Mesendoderm (in vitro differentiated cells): ENCODE measurements at regions not wholly inside any gene's neighbourhood (a gene's known extent, or its start where the extent isn't known, plus 50 kb on each side); places are given as distances from the start of the nearest gene placed in this dataset.
A peak's percentile ranks its signal among the peaks of the same experiment; 100 is the strongest.

Source experiments
- DNase-seq: peaks from one replicate; pipeline ENCODE4 v3.0.0; 2013
- H2AK5ac ChIP-seq: 2 replicates; pipeline ENCODE4 v1.6.1; 2013; ENCODE audit warnings: low read length, inconsistent platforms
- H2BK120ac ChIP-seq: 2 replicates; pipeline ENCODE4 v1.6.1; 2013; ENCODE audit warnings: low read depth, mild to moderate bottlenecking, low read length, moderate library complexity, mixed read lengths
- H2BK15ac ChIP-seq: replicated peaks from 2 replicates; pipeline ENCODE4 v1.6.1; 2013; ENCODE audit warnings: low read depth, mild to moderate bottlenecking, moderate library complexity
- H2BK5ac ChIP-seq: 2 replicates; pipeline ENCODE4 v1.6.1; 2013; ENCODE audit warnings: low read length, inconsistent platforms
- H3K18ac ChIP-seq: 2 replicates; pipeline ENCODE4 v1.6.1; 2013; ENCODE audit warnings: mild to moderate bottlenecking, low read length, mixed read lengths
- H3K23ac ChIP-seq: one replicate; pipeline ENCODE4 v1.6.1; 2013; ENCODE audit warnings: low read length
- H3K27ac ChIP-seq: 2 replicates; pipeline ENCODE4 v1.5.1; 2013; ENCODE audit warnings: low read depth, mild to moderate bottlenecking, inconsistent platforms, low read length, moderate library complexity
- H3K27me3 ChIP-seq: 2 replicates; pipeline ENCODE4 v1.6.1; 2013; ENCODE audit warnings: low read length, control low read depth, mild to moderate bottlenecking, inconsistent platforms; ENCODE audit not compliant: insufficient read depth, poor library complexity
- H3K36me3 ChIP-seq: 2 replicates; pipeline ENCODE4 v1.6.1; 2013; ENCODE audit warnings: low read length, inconsistent platforms; ENCODE audit not compliant: control insufficient read depth, insufficient read depth
- H3K4ac ChIP-seq: one replicate; pipeline ENCODE4 v1.6.1; 2013; ENCODE audit warnings: low read depth, mild to moderate bottlenecking, low read length, moderate library complexity
- H3K4me1 ChIP-seq: 2 replicates; pipeline ENCODE4 v1.6.1; 2013; ENCODE audit warnings: low read depth, low read length, inconsistent platforms; ENCODE audit not compliant: control insufficient read depth
- H3K4me2 ChIP-seq: 2 replicates; pipeline ENCODE4 v1.6.1; 2013; ENCODE audit warnings: low read length
- H3K4me3 ChIP-seq: 2 replicates; pipeline ENCODE4 v1.5.1; 2013; ENCODE audit warnings: mild to moderate bottlenecking, low read length
- H3K56ac ChIP-seq: one replicate; pipeline ENCODE4 v1.6.1; 2013; ENCODE audit warnings: low read length
- H3K79me1 ChIP-seq: 2 replicates; pipeline ENCODE4 v1.6.1; 2013; ENCODE audit warnings: low read length, inconsistent platforms
- H3K79me2 ChIP-seq: 2 replicates; pipeline ENCODE4 v1.6.1; 2013; ENCODE audit warnings: mild to moderate bottlenecking, low read length; ENCODE audit not compliant: control insufficient read depth, insufficient read depth
- H3K9ac ChIP-seq: 2 replicates; pipeline ENCODE4 v1.6.1; 2013; ENCODE audit warnings: low read length, inconsistent platforms
- H4K5ac ChIP-seq: one replicate; pipeline ENCODE4 v1.6.1; 2013; ENCODE audit warnings: low read length
- H4K8ac ChIP-seq: one replicate; pipeline ENCODE4 v1.6.1; 2013; ENCODE audit warnings: low read depth, mild to moderate bottlenecking, control low read depth, low read length, moderate library complexity
- WGBS: extraction: QIAGEN DNeasy Blood & Tissue Kit; methylation state at CpG from one replicate; pipeline ENCODE4 v1.1.7; 2013; ENCODE audit warnings: low lambda C conversion rate, missing lambda C conversion rate; ENCODE audit not compliant: insufficient coverage; ENCODE audit errors: extremely low coverage; 5-methylcytosine and 5-hydroxymethylcytosine counted together

DNA sequence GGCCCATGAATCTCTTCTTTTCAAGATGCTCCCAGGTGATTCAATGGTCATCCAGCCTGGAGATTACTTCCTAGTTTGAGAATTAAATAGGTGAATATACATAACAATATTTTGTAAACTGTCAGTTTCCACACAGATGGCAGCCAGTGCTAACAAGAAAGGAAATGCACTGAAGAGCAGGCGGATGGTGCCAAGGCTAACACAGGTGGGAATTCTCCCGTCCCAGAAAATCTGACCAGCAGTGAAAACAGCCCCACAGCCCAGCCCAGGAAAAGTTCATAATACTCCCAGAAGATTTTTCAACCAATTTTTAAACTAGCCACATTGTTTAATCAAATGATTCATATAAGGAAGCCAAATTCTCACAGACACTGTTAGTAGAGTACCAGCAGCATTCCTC lies 387.2 kb upstream of the GATB start:
- H3K9ac ChIP-seq, result no peak overlapping the region
- H3K4me3 ChIP-seq, result no peak overlapping the region
- H2AK5ac ChIP-seq, result no peak overlapping the region
- H2BK15ac ChIP-seq, result no peak overlapping the region
- H2BK120ac ChIP-seq, result no peak overlapping the region
- no peaks in the 10 kb centered on the region for H3K79me2 ChIP-seq
- DNase-seq, result no peak
- no peak overlapping the region for H3K18ac ChIP-seq
- H3K4ac ChIP-seq, result no peak overlapping the region
- WGBS, result no CpG with 5 or more reads among the region's 2 CpGs
- H3K79me1 ChIP-seq, result no peaks in the 10 kb centered on the region
- no peak overlapping the region for H4K8ac ChIP-seq
- no peak overlapping the region for H3K4me2 ChIP-seq
- H3K56ac ChIP-seq, result no peak overlapping the region
- no peaks in the 10 kb centered on the region for H3K36me3 ChIP-seq
- H3K27me3 ChIP-seq, result no peaks in the 10 kb centered on the region
- H3K27ac ChIP-seq, result no peak overlapping the region
- no peak overlapping the region for H2BK5ac ChIP-seq
- no peaks in the 10 kb centered on the region for H3K4me1 ChIP-seq
- no peak overlapping the region for H3K23ac ChIP-seq
- H4K5ac ChIP-seq, result no peak overlapping the region

DNA sequence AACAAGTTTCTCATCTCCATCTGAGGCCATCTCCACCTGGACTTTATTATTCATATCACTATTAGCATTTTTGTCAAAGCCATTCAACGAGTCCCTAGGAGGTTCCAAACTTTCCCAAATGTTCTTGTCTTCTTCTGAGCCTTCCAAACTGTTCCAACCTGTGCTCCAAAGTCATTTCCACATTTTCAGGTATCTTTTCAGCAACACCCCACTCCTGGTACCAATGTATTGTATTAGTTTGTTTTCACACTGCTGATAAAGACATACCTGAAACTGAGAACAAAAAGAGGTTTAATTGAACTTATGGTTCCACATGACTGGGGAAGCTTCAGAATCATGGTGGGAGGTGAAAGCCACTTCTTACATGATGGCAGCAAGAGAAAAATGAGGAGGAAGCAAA lies 385.4 kb upstream of the GATB start:
- WGBS, result no CpG with 5 or more reads among the region's 1 CpG
- H4K8ac ChIP-seq, result no peak overlapping the region
- no peaks in the 10 kb centered on the region for H3K79me1 ChIP-seq
- no peak overlapping the region for H3K4me2 ChIP-seq
- H2BK5ac ChIP-seq, result no peak overlapping the region
- H3K27me3 ChIP-seq, result no peaks in the 10 kb centered on the region
- H3K36me3 ChIP-seq, result no peaks in the 10 kb centered on the region
- no peak overlapping the region for H3K23ac ChIP-seq
- H3K4me3 ChIP-seq, result no peak overlapping the region
- no peaks in the 10 kb centered on the region for H3K79me2 ChIP-seq
- H3K4me1 ChIP-seq, result no peaks in the 10 kb centered on the region
- H3K18ac ChIP-seq, result no peak overlapping the region
- H3K27ac ChIP-seq, result no peak overlapping the region
- H4K5ac ChIP-seq, result no peak overlapping the region
- no peak overlapping the region for H3K9ac ChIP-seq
- no peak overlapping the region for H2BK15ac ChIP-seq
- H3K56ac ChIP-seq, result no peak overlapping the region
- H2BK120ac ChIP-seq, result no peak overlapping the region
- H2AK5ac ChIP-seq, result no peak overlapping the region
- H3K4ac ChIP-seq, result no peak overlapping the region
- no peak for DNase-seq

DNA sequence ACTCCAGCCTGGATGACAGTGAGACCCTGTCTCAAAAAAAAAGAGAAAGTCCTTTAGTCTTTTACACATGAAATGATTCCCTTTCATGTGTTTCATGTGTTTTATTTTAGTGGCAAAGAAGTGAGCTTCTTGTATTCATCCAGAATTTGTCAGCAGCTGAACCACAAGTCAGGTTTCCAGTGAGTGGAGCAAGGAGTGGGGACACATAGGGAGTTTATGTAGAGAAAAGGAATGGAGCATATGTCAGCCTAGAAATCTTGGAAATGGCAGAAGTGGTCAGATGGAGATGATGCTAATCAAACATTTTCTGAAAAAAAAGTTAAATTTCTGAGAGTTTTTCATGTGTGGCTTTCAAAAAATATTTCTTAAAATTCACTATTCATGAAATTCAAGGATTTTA lies 383.0 kb upstream of the GATB start:
- no peak overlapping the region for H3K9ac ChIP-seq
- no peak overlapping the region for H3K23ac ChIP-seq
- no peak overlapping the region for H3K56ac ChIP-seq
- no peaks in the 10 kb centered on the region for H3K27me3 ChIP-seq
- no peak overlapping the region for H3K4me3 ChIP-seq
- no peaks in the 10 kb centered on the region for H3K4me1 ChIP-seq
- H3K36me3 ChIP-seq, result no peaks in the 10 kb centered on the region
- no peak overlapping the region for H2AK5ac ChIP-seq
- no peak overlapping the region for H2BK15ac ChIP-seq
- no peak overlapping the region for H2BK5ac ChIP-seq
- no peaks in the 10 kb centered on the region for H3K79me1 ChIP-seq
- no peak overlapping the region for H3K18ac ChIP-seq
- H3K4me2 ChIP-seq, result no peak overlapping the region
- no peaks in the 10 kb centered on the region for H3K79me2 ChIP-seq
- no peak overlapping the region for H3K4ac ChIP-seq
- no peak overlapping the region for H4K8ac ChIP-seq
- H3K27ac ChIP-seq, result no peak overlapping the region
- no peak overlapping the region for H4K5ac ChIP-seq
- H2BK120ac ChIP-seq, result no peak overlapping the region
- DNase-seq, result no peak

DNA sequence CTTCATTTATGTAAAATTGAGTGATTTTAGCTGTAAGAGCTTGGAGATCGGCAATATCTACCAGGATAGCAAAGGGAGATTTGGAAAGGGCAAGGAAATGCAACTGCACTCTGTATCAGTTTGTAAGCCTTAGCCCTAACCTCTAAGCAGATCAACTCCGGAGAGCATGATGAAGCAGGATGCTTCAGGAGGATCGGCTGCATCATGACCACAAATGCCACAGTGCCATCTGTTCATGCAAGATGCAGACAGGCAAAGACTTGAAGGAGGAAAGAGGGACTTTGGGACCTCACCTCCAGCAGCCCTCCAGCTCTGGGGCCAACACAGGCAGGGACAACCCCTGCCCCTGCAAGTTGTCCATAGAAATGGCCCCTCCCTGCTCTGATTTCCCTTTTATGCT lies 377.6 kb upstream of the GATB start:
- no peak overlapping the region for H3K27ac ChIP-seq
- no peak overlapping the region for H3K9ac ChIP-seq
- no peaks in the 10 kb centered on the region for H3K4me1 ChIP-seq
- no peak overlapping the region for H2BK15ac ChIP-seq
- no peaks in the 10 kb centered on the region for H3K79me1 ChIP-seq
- H2BK5ac ChIP-seq, result no peak overlapping the region
- H3K4me3 ChIP-seq, result no peak overlapping the region
- no peaks in the 10 kb centered on the region for H3K79me2 ChIP-seq
- no peak overlapping the region for H3K18ac ChIP-seq
- no peak overlapping the region for H3K23ac ChIP-seq
- H3K4me2 ChIP-seq, result no peak overlapping the region
- no peaks in the 10 kb centered on the region for H3K36me3 ChIP-seq
- no peak overlapping the region for H2BK120ac ChIP-seq
- no peaks in the 10 kb centered on the region for H3K27me3 ChIP-seq
- no peak overlapping the region for H4K5ac ChIP-seq
- H2AK5ac ChIP-seq, result no peak overlapping the region
- no CpG with 5 or more reads among the region's 3 CpGs for WGBS
- no peak overlapping the region for H3K4ac ChIP-seq
- no peak overlapping the region for H3K56ac ChIP-seq
- DNase-seq, result no peak
- H4K8ac ChIP-seq, result no peak overlapping the region

DNA sequence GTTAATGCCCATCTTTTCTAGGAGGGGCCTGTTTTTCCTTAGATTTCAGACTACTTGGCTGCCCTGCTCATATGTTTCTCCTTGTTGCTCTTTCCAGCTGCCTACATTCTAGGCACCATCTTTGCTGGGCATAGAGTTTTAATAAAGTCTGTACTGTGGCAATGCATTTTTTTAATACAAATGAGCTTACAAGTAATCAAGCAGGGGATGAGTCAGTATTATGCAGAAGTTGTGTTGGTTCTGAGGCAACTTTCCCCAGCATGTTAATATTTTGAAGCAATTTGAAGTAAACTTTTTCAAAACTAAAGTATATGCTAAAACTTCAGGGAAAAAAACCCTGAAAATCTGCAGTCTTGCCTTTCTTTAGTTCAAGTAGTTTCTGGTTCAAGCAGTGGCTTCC lies 372.0 kb upstream of the GATB start:
- H3K9ac ChIP-seq, result no peak overlapping the region
- no peak overlapping the region for H3K4me2 ChIP-seq
- no peak overlapping the region for H4K5ac ChIP-seq
- H3K56ac ChIP-seq, result no peak overlapping the region
- no peaks in the 10 kb centered on the region for H3K27me3 ChIP-seq
- no peak overlapping the region for H2BK5ac ChIP-seq
- no peak for DNase-seq
- no peak overlapping the region for H3K4me3 ChIP-seq
- no peak overlapping the region for H3K27ac ChIP-seq
- no peaks in the 10 kb centered on the region for H3K4me1 ChIP-seq
- H3K23ac ChIP-seq, result no peak overlapping the region
- H3K36me3 ChIP-seq, result no peaks in the 10 kb centered on the region
- H2AK5ac ChIP-seq, result no peak overlapping the region
- no peak overlapping the region for H3K4ac ChIP-seq
- H2BK15ac ChIP-seq, result no peak overlapping the region
- H3K79me1 ChIP-seq, result no peaks in the 10 kb centered on the region
- H3K18ac ChIP-seq, result no peak overlapping the region
- H2BK120ac ChIP-seq, result no peak overlapping the region
- H4K8ac ChIP-seq, result no peak overlapping the region
- H3K79me2 ChIP-seq, result no peaks in the 10 kb centered on the region

DNA sequence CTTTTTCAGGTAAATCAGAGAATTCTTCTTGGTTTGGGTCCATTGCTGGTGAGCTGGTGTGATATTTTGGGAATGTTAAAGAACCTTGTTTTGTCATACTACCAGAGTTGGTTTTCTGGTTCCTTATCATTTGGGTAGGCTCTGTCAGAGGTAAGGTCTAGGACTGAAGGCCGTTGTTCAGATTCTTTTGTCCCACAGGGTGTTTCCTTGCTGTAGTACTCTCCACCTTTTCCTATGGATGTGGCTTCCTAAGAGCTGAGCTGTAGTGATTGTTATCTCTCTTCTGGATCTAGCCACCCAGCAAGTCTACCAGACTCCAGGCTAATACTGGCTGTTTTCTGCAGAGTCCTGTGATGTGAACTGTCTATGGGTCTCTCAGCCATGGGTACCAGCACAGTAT lies 367.5 kb upstream of the GATB start:
- DNase-seq, result peak; percentile 6
- Histone ChIP-seq H3K4me2 (no peak overlapping the region), H3K4ac (no peak overlapping the region), H3K56ac (no peak overlapping the region), H4K5ac (no peak overlapping the region), H3K18ac (no peak overlapping the region), H3K4me3 (no peak overlapping the region), H3K23ac (no peak overlapping the region), H2BK5ac (no peak overlapping the region), H2BK15ac (no peak overlapping the region), H3K4me1 (no peaks in the 10 kb centered on the region), H3K9ac (no peak overlapping the region), H3K36me3 (no peaks in the 10 kb centered on the region), H3K79me1 (no peaks in the 10 kb centered on the region), H3K27me3 (no peaks in the 10 kb centered on the region), H2AK5ac (no peak overlapping the region), H4K8ac (no peak overlapping the region), H3K27ac (no peak overlapping the region), H2BK120ac (no peak overlapping the region), H3K79me2 (no peaks in the 10 kb centered on the region)
- WGBS, result no CpG with 5 or more reads among the region's 1 CpG
